OCI-LY1 (cell line): ENCODE measurements at regions not wholly inside any gene's neighbourhood (a gene's known extent, or its start where the extent isn't known, plus 50 kb on each side); places are given as distances from the start of the nearest gene placed in this dataset.

Experiments used
- H2AFZ ChIP-seq: fragments of 200-600 bp; sonication (generic), shearing (Covaris generic); 2 replicates; pipeline ENCODE4 v1.6.0; 2014; ENCODE audit warnings: antibody characterized with exemption, mild to moderate bottlenecking, low read length
- H3F3A ChIP-seq: fragments of 200-600 bp; sonication (generic), shearing (Covaris generic); 2 replicates; pipeline ENCODE4 v1.6.0; 2014; ENCODE audit warnings: mild to moderate bottlenecking, antibody characterized with exemption, low read length, moderate library complexity; ENCODE audit not compliant: insufficient read depth
- H3K27ac ChIP-seq: fragments of 200-600 bp; sonication (generic); 2 replicates; pipeline ENCODE4 v1.5.1; 2014; ENCODE audit warnings: low read length, mixed run types, mild to moderate bottlenecking, low read depth; ENCODE audit not compliant: poor library complexity, severe bottlenecking
- H3K27me3 ChIP-seq: fragments of 200-600 bp; sonication (generic); 2 replicates; pipeline ENCODE4 v1.6.0; 2014; ENCODE audit warnings: antibody characterized with exemption, mild to moderate bottlenecking, low read length, moderate library complexity; ENCODE audit not compliant: insufficient read depth
- H3K36me3 ChIP-seq: fragments of 200-600 bp; sonication (generic); 2 replicates; pipeline ENCODE4 v1.6.1; 2014; ENCODE audit warnings: mild to moderate bottlenecking, antibody characterized with exemption, low read length, moderate library complexity, mixed read lengths; ENCODE audit not compliant: insufficient read depth
- H3K4me1 ChIP-seq: fragments of 200-600 bp; sonication (generic); 2 replicates; pipeline ENCODE4 v1.5.1; 2014; ENCODE audit warnings: mild to moderate bottlenecking, low read length, moderate library complexity; ENCODE audit not compliant: insufficient read depth, severe bottlenecking
- H3K4me2 ChIP-seq: fragments of 200-600 bp; sonication (generic), shearing (Covaris generic); 2 replicates; pipeline ENCODE4 v1.6.1; 2014; ENCODE audit warnings: low read length
- H3K4me3 ChIP-seq: fragments of 200-600 bp; sonication (generic); 2 replicates; pipeline ENCODE4 v1.5.1; 2014; ENCODE audit warnings: low read length, low read depth, mild to moderate bottlenecking, mixed read lengths; ENCODE audit not compliant: poor library complexity, severe bottlenecking
- H3K79me2 ChIP-seq: fragments of 200-600 bp; shearing (Covaris generic); 2 replicates; pipeline ENCODE4 v1.6.1; 2016; ENCODE audit warnings: mixed run types, low read length, mixed read lengths; ENCODE audit not compliant: insufficient read depth
- H3K9ac ChIP-seq: fragments of 200-600 bp; sonication (generic), shearing (Covaris generic); 2 replicates; pipeline ENCODE4 v1.6.1; 2014; ENCODE audit warnings: mild to moderate bottlenecking, low read length, mixed read lengths
- H3K9me2 ChIP-seq: fragments of 200-600 bp; sonication (generic), shearing (Covaris generic); 2 replicates; pipeline ENCODE4 v1.6.1; 2014; ENCODE audit warnings: low read depth, mild to moderate bottlenecking, low read length, mixed read lengths
- H3K9me3 ChIP-seq: fragments of 200-600 bp; shearing (Covaris generic); 2 replicates; pipeline ENCODE4 v1.6.1; 2014; ENCODE audit warnings: low read length, mixed read lengths
- H4K20me1 ChIP-seq: fragments of 200-600 bp; sonication (generic), shearing (Covaris generic); 2 replicates; pipeline ENCODE4 v1.6.0; 2016; ENCODE audit warnings: mild to moderate bottlenecking, low read length; ENCODE audit not compliant: insufficient read depth
- CTCF ChIP-seq: fragments of 200-600 bp; sonication (generic), shearing (Covaris generic); IDR thresholded peaks from 2 replicates; pipeline ENCODE4 v1.5.1; 2017; ENCODE audit warnings: mild to moderate bottlenecking, antibody characterized with exemption, low read length, moderate library complexity, mixed read lengths
- EZH2 ChIP-seq: fragments of 200-600 bp; sonication (generic), shearing (Covaris generic); IDR thresholded peaks from 2 replicates; pipeline ENCODE4 v1.8.0; 2017; ENCODE audit warnings: borderline replicate concordance, mixed run types, mild to moderate bottlenecking, antibody characterized with exemption, low read length, moderate library complexity, mixed read lengths

GRCh38 chr1:5231541-5232315 is 577.3 kb downstream of the AJAP1 start:
- Histone ChIP-seq H3K4me3 (no peak overlapping the region), H3K4me2 (no peak overlapping the region)
- TF ChIP-seq CTCF: no peak
- TF ChIP-seq EZH2: no peak

GRCh38 chr1:5227114-5227513 is 572.7 kb downstream of the AJAP1 start:
- Histone ChIP-seq H3K9me3 (no peaks in the 10 kb centered on the region), H3K36me3 (no peaks in the 10 kb centered on the region), H3K79me2 (no peaks in the 10 kb centered on the region), H3K4me2 (no peak overlapping the region), H2AFZ (no peak overlapping the region), H3K9ac (no peak overlapping the region), H3K27me3 (no peaks in the 10 kb centered on the region), H4K20me1 (no peaks in the 10 kb centered on the region), H3K27ac (no peak overlapping the region), H3K4me1 (no peaks in the 10 kb centered on the region), H3K4me3 (no peak overlapping the region), H3F3A (no peaks in the 10 kb centered on the region), H3K9me2 (no peaks in the 10 kb centered on the region)
- no peak for TF ChIP-seq CTCF
- TF ChIP-seq EZH2: no peak

More at GRCh38 chr1:5231541-5232315, 577.3 kb downstream of the AJAP1 start:
- H3K79me2 ChIP-seq: no peaks in the 10 kb centered on the region
- H3K27ac ChIP-seq: no peak overlapping the region
- H4K20me1 ChIP-seq: no peaks in the 10 kb centered on the region
- 0 out of 2 replicates have a peak, but pooled peaks cover 6% of the 10 kb centered on the region for H3K9me3 ChIP-seq
- no peaks in the 10 kb centered on the region for H3K27me3 ChIP-seq
- no peaks in the 10 kb centered on the region for H3K4me1 ChIP-seq
- H3F3A ChIP-seq: no peaks in the 10 kb centered on the region
- H3K9ac ChIP-seq: no peak overlapping the region
- H2AFZ ChIP-seq: no peak overlapping the region
- no peaks in the 10 kb centered on the region for H3K36me3 ChIP-seq
- H3K9me2 ChIP-seq: no peaks in the 10 kb centered on the region

- Histone ChIP-seq H3K9ac (no peak overlapping the region), H3F3A (no peaks in the 10 kb centered on the region), H3K4me3 (no peak overlapping the region), H3K4me1 (no peaks in the 10 kb centered on the region), H3K4me2 (no peak overlapping the region), H4K20me1 (no peaks in the 10 kb centered on the region), H3K9me3 (no peaks in the 10 kb centered on the region), H3K27me3 (no peaks in the 10 kb centered on the region), H2AFZ (no peak overlapping the region), H3K27ac (no peak overlapping the region), H3K79me2 (no peaks in the 10 kb centered on the region), H3K9me2 (no peaks in the 10 kb centered on the region), H3K36me3 (no peaks in the 10 kb centered on the region)
- no peak for TF ChIP-seq CTCF
- no peak for TF ChIP-seq EZH2
Observed at GRCh38 chr1:5225707-5226704, 571.6 kb downstream of the AJAP1 start.
